ENCODE measurements at regions not wholly inside any gene's neighbourhood (a gene's known extent, or its start where the extent isn't known, plus 50 kb on each side); places are given as distances from the start of the nearest gene placed in this dataset.

- TF ChIP-seq RAD21 (IDR thresholded peaks at IDR 0.05; ENCODE audit: low read depth) (no peak), TEAD4 (IDR thresholded peaks at IDR 0.05) (no peak), MAX (IDR thresholded peaks at IDR 0.05) (no peak), CEBPB (IDR thresholded peaks at IDR 0.05) (no peak), CREB1 (IDR thresholded peaks at IDR 0.05; ENCODE audit: low read depth) (no peak), YY1 (IDR thresholded peaks at IDR 0.05; ENCODE audit: low read depth) (no peak), EP300 (IDR thresholded peaks at IDR 0.05; ENCODE audit: borderline replicate concordance) (no peak), TAF1 (IDR thresholded peaks at IDR 0.05; ENCODE audit: low read depth) (no peak), ZBTB7A (IDR thresholded peaks at IDR 0.05; ENCODE audit: low read depth) (no peak), TCF12 (IDR thresholded peaks at IDR 0.05; ENCODE audit: low read depth) (no peak), NFIC (IDR thresholded peaks at IDR 0.05) (no peak), USF1 (IDR thresholded peaks at IDR 0.05) (no peak), REST (IDR thresholded peaks at IDR 0.05; ENCODE audit: low read depth) (no peak), FOXM1 (IDR thresholded peaks at IDR 0.05; ENCODE audit: borderline replicate concordance, low read depth) (no peak), EGR1 (IDR thresholded peaks at IDR 0.05) (no peak)
These were observed 82.7 kb downstream of the RASSF10 start for GRCh38 chr11:13091804-13092203.

GRCh38 chr11:13094930-13095687 is 86.0 kb downstream of the RASSF10 start:
- TF ChIP-seq TEAD4 (IDR thresholded peaks at IDR 0.05) (no peak), CEBPB (IDR thresholded peaks at IDR 0.05) (no peak), USF1 (IDR thresholded peaks at IDR 0.05) (no peak), CREB1 (IDR thresholded peaks at IDR 0.05; ENCODE audit: low read depth) (no peak), NFIC (IDR thresholded peaks at IDR 0.05) (no peak), EP300 (IDR thresholded peaks at IDR 0.05; ENCODE audit: borderline replicate concordance) (no peak), MAX (IDR thresholded peaks at IDR 0.05) (no peak), REST (IDR thresholded peaks at IDR 0.05; ENCODE audit: low read depth) (no peak), RAD21 (IDR thresholded peaks at IDR 0.05; ENCODE audit: low read depth) (no peak), EGR1 (IDR thresholded peaks at IDR 0.05) (no peak), ZBTB7A (IDR thresholded peaks at IDR 0.05; ENCODE audit: low read depth) (no peak), FOXM1 (IDR thresholded peaks at IDR 0.05; ENCODE audit: borderline replicate concordance, low read depth) (no peak), YY1 (IDR thresholded peaks at IDR 0.05; ENCODE audit: low read depth) (no peak)

GRCh38 chr11:13098063-13098462 is 88.9 kb downstream of the RASSF10 start:
- TF ChIP-seq CEBPB (IDR thresholded peaks at IDR 0.05) (0 out of 2 replicates have a peak, but pooled peaks have one; percentile 32), TCF12 (IDR thresholded peaks at IDR 0.05; ENCODE audit: low read depth) (no peak)

- TF ChIP-seq ZBTB7A (IDR thresholded peaks at IDR 0.05; ENCODE audit: low read depth), result no peak
- no peak for TF ChIP-seq EGR1 (IDR thresholded peaks at IDR 0.05)
- no peak for TF ChIP-seq USF1 (IDR thresholded peaks at IDR 0.05)
- no peak for TF ChIP-seq MAX (IDR thresholded peaks at IDR 0.05)
- TF ChIP-seq NFIC (IDR thresholded peaks at IDR 0.05), result no peak
- TF ChIP-seq FOXM1 (IDR thresholded peaks at IDR 0.05; ENCODE audit: borderline replicate concordance, low read depth), result no peak
- no peak for TF ChIP-seq TEAD4 (IDR thresholded peaks at IDR 0.05)
- TF ChIP-seq CEBPB (IDR thresholded peaks at IDR 0.05), result no peak
- TF ChIP-seq REST (IDR thresholded peaks at IDR 0.05; ENCODE audit: low read depth), result no peak
- no peak for TF ChIP-seq EP300 (IDR thresholded peaks at IDR 0.05; ENCODE audit: borderline replicate concordance)
- no peak for TF ChIP-seq RAD21 (IDR thresholded peaks at IDR 0.05; ENCODE audit: low read depth)
- no peak for TF ChIP-seq CREB1 (IDR thresholded peaks at IDR 0.05; ENCODE audit: low read depth)
- TF ChIP-seq TAF1 (IDR thresholded peaks at IDR 0.05; ENCODE audit: low read depth), result no peak
- TF ChIP-seq YY1 (IDR thresholded peaks at IDR 0.05; ENCODE audit: low read depth), result no peak
These were observed 89.6 kb downstream of the RASSF10 start for GRCh38 chr11:13098616-13099289.
